ENCODE measurements at regions not wholly inside any gene's neighbourhood (a gene's known extent, or its start where the extent isn't known, plus 50 kb on each side); places are given as distances from the start of the nearest gene placed in this dataset.

- TF ChIP-seq TAF1 (IDR thresholded peaks at IDR 0.05; ENCODE audit: borderline replicate concordance, insufficient read depth, low read length) (no peak), REST (IDR thresholded peaks at IDR 0.05; ENCODE audit: insufficient read depth in 1 of 2, low read depth in 2 of 2, low read length in 2 of 2) (no peak), SIN3A (IDR thresholded peaks at IDR 0.05; ENCODE audit: borderline replicate concordance, insufficient read depth, low read length) (no peak), POLR2AphosphoS5 (IDR thresholded peaks at IDR 0.05; ENCODE audit: low read depth, low read length) (no peak), FOXP2 (optimal IDR thresholded peaks at IDR 0.05; ENCODE audit: borderline replicate concordance, extremely low read depth, extremely low read length, insufficient read depth) (no peak)
Measured at GRCh38 chr5:159427180-159428012, 97.1 kb upstream of the IL12B start.

- TF ChIP-seq TAF1 (IDR thresholded peaks at IDR 0.05; ENCODE audit: borderline replicate concordance, insufficient read depth, low read length) (no peak), FOXP2 (optimal IDR thresholded peaks at IDR 0.05; ENCODE audit: borderline replicate concordance, extremely low read depth, extremely low read length, insufficient read depth) (no peak), POLR2AphosphoS5 (IDR thresholded peaks at IDR 0.05; ENCODE audit: low read depth, low read length) (no peak), REST (IDR thresholded peaks at IDR 0.05; ENCODE audit: insufficient read depth in 1 of 2, low read depth in 2 of 2, low read length in 2 of 2) (no peak), SIN3A (IDR thresholded peaks at IDR 0.05; ENCODE audit: borderline replicate concordance, insufficient read depth, low read length) (no peak)
Measured at GRCh38 chr5:159430361-159431012, 100.2 kb upstream of the IL12B start.

- no peak for TF ChIP-seq SIN3A (IDR thresholded peaks at IDR 0.05; ENCODE audit: borderline replicate concordance, insufficient read depth, low read length)
- TF ChIP-seq FOXP2 (optimal IDR thresholded peaks at IDR 0.05; ENCODE audit: borderline replicate concordance, extremely low read depth, extremely low read length, insufficient read depth), result no peak
- TF ChIP-seq REST (IDR thresholded peaks at IDR 0.05; ENCODE audit: insufficient read depth in 1 of 2, low read depth in 2 of 2, low read length in 2 of 2), result no peak
- no peak for TF ChIP-seq POLR2AphosphoS5 (IDR thresholded peaks at IDR 0.05; ENCODE audit: low read depth, low read length)
- no peak for TF ChIP-seq TAF1 (IDR thresholded peaks at IDR 0.05; ENCODE audit: borderline replicate concordance, insufficient read depth, low read length)
Measured at GRCh38 chr5:159435855-159436254, 105.6 kb upstream of the IL12B start.

GRCh38 chr5:159438092-159438491 is 107.8 kb upstream of the IL12B start:
- no peak for TF ChIP-seq TAF1 (IDR thresholded peaks at IDR 0.05; ENCODE audit: borderline replicate concordance, insufficient read depth, low read length)
- TF ChIP-seq REST (IDR thresholded peaks at IDR 0.05; ENCODE audit: insufficient read depth in 1 of 2, low read depth in 2 of 2, low read length in 2 of 2), result no peak
- TF ChIP-seq POLR2AphosphoS5 (IDR thresholded peaks at IDR 0.05; ENCODE audit: low read depth, low read length), result no peak
- no peak for TF ChIP-seq SIN3A (IDR thresholded peaks at IDR 0.05; ENCODE audit: borderline replicate concordance, insufficient read depth, low read length)
- TF ChIP-seq FOXP2 (optimal IDR thresholded peaks at IDR 0.05; ENCODE audit: borderline replicate concordance, extremely low read depth, extremely low read length, insufficient read depth), result no peak
